ENCODE measurements at regions not wholly inside any gene's neighbourhood (a gene's known extent, or its start where the extent isn't known, plus 50 kb on each side); places are given as distances from the start of the nearest gene placed in this dataset.

GRCh38 chr11:134532131-134532920 lies 120.3 kb upstream of the B3GAT1 start:
- Mint-ChIP-seq H3K9me3 (ENCODE audit: low read depth) (no peaks in the 10 kb centered on the region), H3K4me3 (ENCODE audit: unreplicated experiment) (no peak overlapping the region), H3K27ac (ENCODE audit: unreplicated experiment) (no peak overlapping the region), H3K36me3 (ENCODE audit: low read depth) (no peaks in the 10 kb centered on the region), H3K4me1 (ENCODE audit: low read depth) (no peaks in the 10 kb centered on the region), H3K27me3 (ENCODE audit: low read depth) (peaks cover 30% of the 10 kb centered on the region)
- DNase-seq (ENCODE audit: low spot score): peak; percentile 87
- TF ChIP-seq CTCF (IDR thresholded peaks at IDR 0.05): no peak

GRCh38 chr11:134531327-134532130 lies 119.5 kb upstream of the B3GAT1 start:
- Mint-ChIP-seq H3K27ac (ENCODE audit: unreplicated experiment) (no peak overlapping the region), H3K4me1 (ENCODE audit: low read depth) (no peaks in the 10 kb centered on the region), H3K27me3 (ENCODE audit: low read depth) (peaks cover 33% of the 10 kb centered on the region), H3K4me3 (ENCODE audit: unreplicated experiment) (no peak overlapping the region), H3K36me3 (ENCODE audit: low read depth) (no peaks in the 10 kb centered on the region), H3K9me3 (ENCODE audit: low read depth) (no peaks in the 10 kb centered on the region)
- DNase-seq (ENCODE audit: low spot score): peak; percentile 72
- no peak for TF ChIP-seq CTCF (IDR thresholded peaks at IDR 0.05)

GRCh38 chr11:134530636-134531326 lies 118.7 kb upstream of the B3GAT1 start:
- DNase-seq (ENCODE audit: low spot score): peak; percentile 58
- Mint-ChIP-seq H3K36me3 (ENCODE audit: low read depth) (no peaks in the 10 kb centered on the region), H3K27me3 (ENCODE audit: low read depth) (peaks cover 30% of the 10 kb centered on the region), H3K4me3 (ENCODE audit: unreplicated experiment) (no peak overlapping the region), H3K4me1 (ENCODE audit: low read depth) (no peaks in the 10 kb centered on the region), H3K27ac (ENCODE audit: unreplicated experiment) (no peak overlapping the region), H3K9me3 (ENCODE audit: low read depth) (no peaks in the 10 kb centered on the region)
- TF ChIP-seq CTCF (IDR thresholded peaks at IDR 0.05): no peak

GRCh38 chr11:134529212-134530096 lies 117.4 kb upstream of the B3GAT1 start:
- DNase-seq (ENCODE audit: low spot score): peak; percentile 66
- H3K4me1 Mint-ChIP-seq (ENCODE audit: low read depth): no peaks in the 10 kb centered on the region
- no peak overlapping the region for H3K4me3 Mint-ChIP-seq (ENCODE audit: unreplicated experiment)
- no peak overlapping the region for H3K27ac Mint-ChIP-seq (ENCODE audit: unreplicated experiment)
- no peak for TF ChIP-seq CTCF (IDR thresholded peaks at IDR 0.05)
- H3K9me3 Mint-ChIP-seq (ENCODE audit: low read depth): no peaks in the 10 kb centered on the region
- peaks cover 26% of the 10 kb centered on the region for H3K27me3 Mint-ChIP-seq (ENCODE audit: low read depth)
- no peaks in the 10 kb centered on the region for H3K36me3 Mint-ChIP-seq (ENCODE audit: low read depth)

Measured in chondrocyte (in vitro differentiated cells).